Psoas muscle (tissue), 7 donors: ENCODE measurements at regions not wholly inside any gene's neighbourhood (a gene's known extent, or its start where the extent isn't known, plus 50 kb on each side); places are given as distances from the start of the nearest gene placed in this dataset.

Experiments used
- ATAC-seq, 4 donors: fragments of 200-7000 bp; cut with Tn5 transposase; one replicate each; pipeline ENCODE4 v1.9.1; 2020; ENCODE audit warnings: moderate library complexity in 3 of 4, mild to moderate bottlenecking in 2 of 4
- DNase-seq, 2 donors: peaks; one replicate each; pipeline ENCODE4 v3.0.0-alpha.2; 2020
- H3K27ac ChIP-seq: fragments of 200-600 bp; one replicate; pipeline ENCODE4 v1.8.0; 2022
- H3K27me3 ChIP-seq, 3 donors: fragments of 200-600 bp in 1 of 3; one replicate each; pipeline versions ENCODE4 v1.6.1 to v1.8.0; 2013 to 2022; ENCODE audit warnings: low read length in 2 of 3, mild to moderate bottlenecking in 2 of 3, moderate library complexity in 1 of 3; ENCODE audit not compliant: insufficient read depth in 3 of 3
- H3K36me3 ChIP-seq, 2 donors: fragments of 200-600 bp in 1 of 2; one replicate each; pipeline versions ENCODE4 v1.6.1 to v1.8.0; 2013 to 2022; ENCODE audit warnings: low read depth in 1 of 2, mild to moderate bottlenecking in 1 of 2, moderate library complexity in 1 of 2; ENCODE audit not compliant: insufficient read depth in 1 of 2
- H3K4me1 ChIP-seq: fragments of 200-600 bp; one replicate; pipeline ENCODE4 v1.8.0; 2022
- H3K4me3 ChIP-seq: fragments of 200-600 bp; one replicate; pipeline ENCODE4 v1.8.0; 2022; ENCODE audit warnings: mild to moderate bottlenecking
- H3K9me3 ChIP-seq: fragments of 200-600 bp; one replicate; pipeline ENCODE4 v1.8.0; 2022
- WGBS, 3 donors: extraction: QIAGEN DNeasy Blood & Tissue Kit; methylation state at CpG; one replicate each; pipeline versions ENCODE4 v1.1.6 to v1.1.7; 2013; 5-methylcytosine and 5-hydroxymethylcytosine counted together
- intact Hi-C, 2 donors: fragments of 100-400 bp; cut with DNase I; formaldehyde crosslinking; loops; one replicate each; pipeline versions ENCODE4 v1.11.0 to v1.14.2; 2022
- TF ChIP-seq, protein P1 (sequence below): fragments of 200-600 bp; IDR thresholded peaks from one replicate; pipeline ENCODE4 v1.8.0; 2022; ENCODE audit warnings: antibody characterized with exemption
- donor health status: healthy with polysubstance abuse.
- donor health status: DM: no; HTN: no; CAD: no; lungs with moderate emphysema.
- donor health status: Bipolar disorder and iron deficiency.
- donor health status: healthy.
- donor health status: DM: yes; HTN: yes; CAD: no.
- donor health status: DM: no; HTN: no; CAD: no.
- donor health status: DM: yes; HTN: yes; CAD: no.

DNA sequence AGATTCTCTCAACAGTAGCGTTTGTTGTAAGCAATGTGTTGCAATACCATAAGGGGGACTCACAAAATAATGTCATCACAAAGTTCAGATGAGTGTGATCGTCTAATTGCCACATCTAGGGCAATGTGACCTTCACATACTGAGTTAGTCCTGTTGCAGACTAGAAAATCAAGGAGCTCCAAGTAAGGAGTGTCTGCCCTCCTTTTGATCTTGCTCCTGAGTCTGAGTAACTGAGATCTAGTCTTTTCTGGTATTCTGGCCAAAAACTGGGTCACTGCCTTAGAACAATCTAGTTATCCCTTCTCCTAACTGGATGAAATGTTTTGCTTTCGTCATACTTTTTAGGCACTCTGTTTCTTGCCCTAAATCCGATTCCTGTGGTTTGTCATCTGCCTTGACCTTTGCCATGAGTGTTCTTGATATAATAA is 712.1 kb downstream of the CDH11 start:
- no peaks in the 10 kb centered on the region for H3K9me3 ChIP-seq
- no peak overlapping the region for H3K4me3 ChIP-seq
- no peaks in the 10 kb centered on the region for H3K36me3 ChIP-seq
- intact Hi-C loops, result no loop called here
- H3K27me3 ChIP-seq, result no peaks in the 10 kb centered on the region
- no peaks in the 10 kb centered on the region for H3K4me1 ChIP-seq
- H3K27ac ChIP-seq, result no peak overlapping the region
- DNase-seq (no peak), ATAC-seq (peak in 3 of 4 donors; percentile 67 to 73 (median 69))
- WGBS, 3 donors, result 53 to 68% (median 53%) methylated on average over 4 of the region's 4 CpGs
- TF ChIP-seq, protein P1, sequence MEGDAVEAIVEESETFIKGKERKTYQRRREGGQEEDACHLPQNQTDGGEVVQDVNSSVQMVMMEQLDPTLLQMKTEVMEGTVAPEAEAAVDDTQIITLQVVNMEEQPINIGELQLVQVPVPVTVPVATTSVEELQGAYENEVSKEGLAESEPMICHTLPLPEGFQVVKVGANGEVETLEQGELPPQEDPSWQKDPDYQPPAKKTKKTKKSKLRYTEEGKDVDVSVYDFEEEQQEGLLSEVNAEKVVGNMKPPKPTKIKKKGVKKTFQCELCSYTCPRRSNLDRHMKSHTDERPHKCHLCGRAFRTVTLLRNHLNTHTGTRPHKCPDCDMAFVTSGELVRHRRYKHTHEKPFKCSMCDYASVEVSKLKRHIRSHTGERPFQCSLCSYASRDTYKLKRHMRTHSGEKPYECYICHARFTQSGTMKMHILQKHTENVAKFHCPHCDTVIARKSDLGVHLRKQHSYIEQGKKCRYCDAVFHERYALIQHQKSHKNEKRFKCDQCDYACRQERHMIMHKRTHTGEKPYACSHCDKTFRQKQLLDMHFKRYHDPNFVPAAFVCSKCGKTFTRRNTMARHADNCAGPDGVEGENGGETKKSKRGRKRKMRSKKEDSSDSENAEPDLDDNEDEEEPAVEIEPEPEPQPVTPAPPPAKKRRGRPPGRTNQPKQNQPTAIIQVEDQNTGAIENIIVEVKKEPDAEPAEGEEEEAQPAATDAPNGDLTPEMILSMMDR, result no peak

DNA sequence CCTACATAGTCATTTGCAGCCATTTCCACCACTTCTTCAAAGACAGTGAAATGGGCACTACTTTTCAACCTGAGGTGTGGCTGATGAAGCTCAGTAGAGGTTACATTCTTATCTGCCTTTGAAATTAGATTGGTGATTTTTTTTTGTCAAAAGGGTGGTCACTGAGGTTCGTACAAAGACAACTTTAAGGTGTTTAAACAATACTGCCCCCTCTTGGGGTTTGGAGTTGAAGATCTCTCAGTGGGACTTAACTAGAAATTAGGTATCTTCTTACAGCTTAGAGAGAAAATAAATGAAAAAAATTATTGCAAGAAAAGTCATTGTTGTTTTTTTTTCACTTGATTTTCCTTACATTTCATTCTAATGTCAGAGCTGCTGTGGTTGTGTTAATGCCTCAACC is 713.2 kb downstream of the CDH11 start:
- intact Hi-C loops, result no loop called here
- H3K4me1 ChIP-seq, result no peaks in the 10 kb centered on the region
- no peaks in the 10 kb centered on the region for H3K27me3 ChIP-seq
- no peak overlapping the region for H3K4me3 ChIP-seq
- ATAC-seq, result no peak
- no peak overlapping the region for H3K27ac ChIP-seq
- H3K36me3 ChIP-seq, result no peaks in the 10 kb centered on the region
- WGBS, 3 donors, result 55 to 71% (median 61%) methylated on average over 1 of the region's 1 CpG
- DNase-seq, result no peak
- H3K9me3 ChIP-seq, result no peaks in the 10 kb centered on the region
- TF ChIP-seq, protein P1, result no peak

DNA sequence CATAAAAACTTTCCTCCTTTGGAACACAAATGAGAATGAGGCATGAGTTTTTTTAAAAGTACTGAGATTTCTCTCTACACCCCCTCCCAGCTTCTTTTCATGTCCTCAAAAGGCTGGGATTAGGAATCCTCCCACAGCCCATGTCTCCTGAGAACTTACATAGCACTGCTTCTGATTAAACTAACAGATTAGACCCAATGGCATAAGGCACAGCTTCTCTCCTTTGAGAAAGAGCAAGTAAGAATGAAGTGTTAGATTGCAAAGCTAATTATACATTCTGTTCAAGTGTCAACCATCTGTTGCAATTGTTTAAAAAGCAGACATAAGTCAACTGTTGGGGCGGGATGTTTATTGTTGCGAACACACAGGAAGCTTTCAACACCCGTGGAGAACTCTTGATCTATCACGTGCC is 715.1 kb downstream of the CDH11 start:
- TF ChIP-seq, protein P1, result no peak
- intact Hi-C loops, result no loop called here
- Histone ChIP-seq H3K27me3 (no peaks in the 10 kb centered on the region), H3K4me3 (no peak overlapping the region), H3K27ac (no peak overlapping the region), H3K9me3 (no peaks in the 10 kb centered on the region), H3K4me1 (no peaks in the 10 kb centered on the region), H3K36me3 (no peaks in the 10 kb centered on the region)
- ATAC-seq (no peak), DNase-seq (no peak)
- WGBS, 3 donors, result 41 to 57% (median 43%) methylated on average over 4 of the region's 4 CpGs

DNA sequence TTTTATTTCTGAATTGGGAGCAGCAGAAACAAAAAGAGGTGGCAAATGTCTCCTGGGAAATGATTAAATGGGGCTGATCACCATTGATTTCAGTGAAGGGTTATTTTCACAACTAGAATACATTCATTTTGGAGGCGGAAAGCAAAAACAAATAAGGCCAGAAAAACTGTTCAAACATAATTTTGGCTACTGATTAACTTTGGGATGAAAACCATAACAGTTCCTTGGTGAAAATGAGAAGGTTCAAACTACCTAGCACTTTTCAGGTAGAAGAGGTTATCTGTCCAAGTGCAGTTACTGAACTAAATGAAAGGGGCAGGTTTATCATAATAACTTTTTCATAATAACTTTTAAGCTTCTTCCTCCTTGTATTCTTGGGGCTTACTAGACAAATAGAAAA is 718.5 kb downstream of the CDH11 start:
- Histone ChIP-seq H3K27me3 (no peaks in the 10 kb centered on the region), H3K36me3 (no peaks in the 10 kb centered on the region), H3K27ac (no peak overlapping the region), H3K4me1 (no peaks in the 10 kb centered on the region), H3K9me3 (no peaks in the 10 kb centered on the region), H3K4me3 (no peak overlapping the region)
- TF ChIP-seq, protein P1, result no peak
- intact Hi-C loops, result no loop called here
- WGBS, 3 donors, result 82 to 95% (median 94%) methylated on average over 1 of the region's 1 CpG
- DNase-seq (no peak), ATAC-seq (no peak)

DNA sequence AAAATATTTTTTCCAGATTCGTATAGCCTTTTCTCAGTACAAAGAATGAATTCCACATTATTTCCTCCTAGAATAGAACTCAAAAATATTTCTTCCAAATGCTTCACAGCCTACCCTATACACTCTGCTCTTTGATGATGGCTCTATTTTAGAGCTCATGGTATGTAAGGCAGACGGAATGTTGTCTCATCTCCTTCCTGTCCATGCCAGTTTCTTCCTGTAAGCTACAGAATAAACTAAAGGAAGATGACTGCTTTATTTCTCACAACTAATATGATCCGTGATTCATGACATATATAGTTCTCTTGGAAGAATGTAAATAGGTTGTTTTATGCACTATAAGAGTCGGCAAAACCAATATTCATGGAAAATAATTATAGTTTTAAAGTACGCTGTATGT is 723.1 kb downstream of the CDH11 start:
- DNase-seq, result no peak
- H3K27me3 ChIP-seq, result no peaks in the 10 kb centered on the region
- no peaks in the 10 kb centered on the region for H3K36me3 ChIP-seq
- intact Hi-C loops, result no loop called here
- H3K9me3 ChIP-seq, result no peaks in the 10 kb centered on the region
- 69 to 76% (median 75%) methylated on average over 5 of the region's 5 CpGs for WGBS, 3 donors
- no peak overlapping the region for H3K4me3 ChIP-seq
- H3K4me1 ChIP-seq, result no peaks in the 10 kb centered on the region
- TF ChIP-seq, protein P1, result no peak
- no peak for ATAC-seq
- H3K27ac ChIP-seq, result no peak overlapping the region
